DMS53 treated with DMSO at 0.1 percent for 48 hours (cell line): ENCODE measurements at regions not wholly inside any gene's neighbourhood (a gene's known extent, or its start where the extent isn't known, plus 50 kb on each side); places are given as distances from the start of the nearest gene placed in this dataset.

Source experiments
- DNase-seq: peaks from one replicate; lab custom pipeline; 2025; ENCODE audit not compliant: unreplicated experiment; lab: John Stamatoyannopoulos, UW

DNA sequence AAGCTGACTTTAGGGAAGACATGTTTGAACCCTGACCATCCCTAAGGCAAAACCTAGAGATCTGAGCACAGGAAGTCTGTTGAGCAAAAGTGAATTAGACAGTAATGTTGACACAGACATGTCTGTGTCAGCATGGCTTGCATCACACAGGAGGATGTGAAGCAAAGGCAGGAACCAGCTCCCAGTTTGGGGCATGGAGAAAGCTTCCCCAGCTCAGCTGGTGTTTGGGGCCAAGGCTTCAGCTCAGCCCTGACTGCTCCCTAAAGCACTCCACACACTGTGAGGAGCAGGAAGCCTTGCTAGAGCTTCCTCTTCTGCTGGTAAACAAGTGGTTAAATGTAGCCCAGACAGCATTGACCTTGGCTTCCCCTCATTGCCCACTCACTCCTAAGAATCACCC is 153.8 kb upstream of the UBL3 start:
- no peak for DNase-seq

DNA sequence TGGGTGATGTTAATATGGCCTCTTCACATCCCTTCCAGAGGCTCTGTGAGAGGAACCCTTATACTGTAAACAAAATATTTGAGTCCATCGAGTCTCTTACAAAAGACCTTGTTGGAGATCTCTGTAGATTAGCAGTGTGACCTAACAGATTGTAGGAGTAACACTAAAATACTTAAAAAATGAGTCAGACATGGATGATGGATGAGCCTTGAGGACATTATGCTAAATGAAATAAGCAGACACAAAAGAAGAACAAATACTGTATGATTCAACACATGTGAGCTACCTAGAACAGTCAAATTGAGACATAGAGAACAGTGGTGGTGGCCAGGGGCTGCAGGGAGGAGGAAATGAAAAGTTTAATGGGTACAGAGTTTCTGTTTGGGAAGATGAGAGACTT is 152.2 kb upstream of the UBL3 start:
- DNase-seq: no peak

GRCh38 chr13:30000370-30000765 is 150.0 kb upstream of the UBL3 start:
- no peak for DNase-seq

GRCh38 chr13:29999492-30000369 is 149.3 kb upstream of the UBL3 start:
- DNase-seq: no peak

DNA sequence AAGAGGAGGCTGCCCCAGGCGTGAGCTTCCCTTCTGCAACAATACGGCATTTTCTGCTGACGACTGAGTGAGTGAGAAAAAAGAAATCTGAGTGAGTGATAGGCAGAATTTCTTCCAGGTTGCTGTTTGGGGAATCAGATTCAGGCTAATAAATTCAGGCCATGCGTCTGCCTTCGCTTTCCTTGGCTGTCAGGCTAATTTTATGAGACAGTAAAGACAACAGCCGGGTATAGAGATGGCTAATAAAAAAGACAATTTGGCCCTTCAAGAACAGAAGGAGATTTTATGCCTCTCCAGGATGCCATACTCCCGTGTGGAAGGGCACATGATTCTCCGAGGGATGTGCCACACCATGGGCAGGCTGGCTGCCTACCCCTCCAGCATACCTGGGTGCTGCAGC is 145.9 kb upstream of the UBL3 start:
- no peak for DNase-seq

DNA sequence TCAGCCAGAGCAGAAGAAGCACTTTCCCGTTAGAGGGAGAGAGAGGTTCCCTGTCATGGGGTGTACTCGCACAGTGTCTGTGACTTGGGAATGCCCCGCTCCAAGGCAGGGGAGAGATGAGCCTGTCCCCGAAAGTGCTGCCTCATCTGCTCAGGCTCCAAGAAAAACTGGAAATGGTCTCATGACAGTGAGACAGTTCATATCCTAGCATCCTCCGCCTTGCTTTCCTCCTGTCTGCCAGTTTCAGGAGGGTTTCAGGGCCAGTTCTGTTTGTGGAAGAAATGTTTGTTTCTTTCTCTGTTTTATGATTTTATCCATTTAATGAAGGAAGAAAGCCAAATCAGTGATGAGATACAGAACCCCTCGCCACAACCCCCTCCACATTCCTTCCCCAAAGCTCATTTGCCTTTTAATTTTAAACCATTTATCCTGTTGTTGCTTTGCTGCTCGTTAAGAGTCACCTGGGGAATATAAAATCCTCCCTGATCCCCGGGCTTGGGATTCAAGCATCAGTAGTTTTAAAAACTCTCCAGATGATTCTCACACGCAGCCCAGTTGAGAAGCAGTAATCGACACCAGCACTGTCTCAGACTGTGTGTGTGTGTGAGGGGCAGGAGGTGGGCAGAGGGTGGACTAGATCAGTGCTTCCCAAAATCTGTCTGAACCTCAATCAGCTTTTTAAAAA is 144.6 kb upstream of the UBL3 start:
- no peak for DNase-seq

GRCh38 chr13:29993716-29994488 is 143.5 kb upstream of the UBL3 start:
- DNase-seq: no peak

- DNase-seq: no peak
Observed at GRCh38 chr13:29993196-29993595, 142.8 kb upstream of the UBL3 start.

- DNase-seq: no peak
Observed at GRCh38 chr13:29991343-29991742, 140.9 kb upstream of the UBL3 start.

GRCh38 chr13:29987340-29987739 is 136.9 kb upstream of the UBL3 start:
- DNase-seq: no peak

DNA sequence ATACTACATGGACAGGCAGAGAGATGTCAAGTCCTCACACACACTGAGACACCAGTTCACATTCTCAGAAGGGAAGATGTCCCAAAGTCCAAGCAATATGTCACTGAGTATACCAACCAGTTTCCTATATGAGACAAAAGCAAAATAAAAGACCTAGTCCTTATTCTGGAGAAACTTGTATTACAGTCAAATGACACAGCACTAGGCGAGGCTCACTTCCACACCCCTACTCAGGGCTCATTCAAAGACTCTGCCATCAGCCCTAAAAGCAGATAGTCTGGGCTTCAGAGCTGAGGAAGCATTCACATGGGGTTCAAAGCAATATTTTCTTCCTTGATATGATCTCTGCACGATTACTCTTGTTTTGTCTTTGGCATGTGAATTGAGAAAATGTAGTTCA is 129.9 kb upstream of the UBL3 start:
- no peak for DNase-seq

- no peak for DNase-seq
Observed at GRCh38 chr13:29978211-29978610, 127.8 kb upstream of the UBL3 start.

DNA sequence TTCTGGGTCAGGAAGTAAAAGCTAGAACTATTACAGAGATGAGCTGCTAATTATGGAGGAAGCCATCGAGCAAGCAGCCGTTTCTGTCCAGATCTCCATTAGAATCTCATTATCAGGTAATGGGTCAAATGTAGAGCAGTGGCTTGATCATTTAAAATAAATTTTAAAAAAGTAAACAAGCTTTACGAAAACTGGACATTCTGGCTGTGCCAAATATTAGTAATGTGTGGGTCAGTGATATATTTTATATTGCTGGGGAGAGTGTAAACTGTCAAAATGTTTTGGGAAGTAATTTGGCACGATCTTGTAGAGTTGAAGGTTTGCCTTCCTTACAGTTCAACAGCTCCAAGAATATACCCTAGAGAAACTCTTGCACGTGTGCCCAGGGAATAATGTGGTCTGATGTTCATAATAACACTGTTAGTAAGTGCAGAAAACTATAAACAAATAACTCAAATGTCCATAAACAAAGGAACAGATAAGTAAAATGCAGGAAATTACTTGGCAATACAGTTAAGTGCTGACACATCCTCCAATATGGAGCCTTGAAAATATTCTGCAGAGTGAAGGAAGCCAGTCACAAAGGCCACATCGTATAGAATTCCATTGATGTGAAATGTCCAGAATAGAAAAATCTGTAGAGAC is 127.2 kb upstream of the UBL3 start:
- no peak for DNase-seq

DNA sequence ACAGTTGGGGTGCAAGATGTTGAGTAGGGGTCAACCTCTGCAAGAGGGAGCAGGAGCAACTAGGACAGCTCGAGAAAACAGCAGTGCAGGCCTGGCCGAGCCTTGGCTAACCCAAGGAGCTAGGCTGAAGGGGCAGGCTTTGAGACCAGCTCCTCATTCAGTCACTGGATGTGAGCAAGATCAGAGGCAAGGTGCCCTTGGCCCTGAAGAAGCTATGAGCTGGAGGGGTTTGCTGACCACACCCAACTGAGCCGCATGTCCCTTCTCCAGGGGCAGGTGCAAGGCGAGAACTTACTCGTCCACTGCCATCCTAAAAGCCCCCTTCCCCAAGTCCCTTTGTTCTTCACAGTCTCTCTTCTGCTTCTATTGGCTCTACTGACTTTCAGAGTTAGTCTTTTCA is 126.1 kb upstream of the UBL3 start:
- DNase-seq: no peak

GRCh38 chr13:29975283-29975682 is 124.9 kb upstream of the UBL3 start:
- DNase-seq: no peak

DNA sequence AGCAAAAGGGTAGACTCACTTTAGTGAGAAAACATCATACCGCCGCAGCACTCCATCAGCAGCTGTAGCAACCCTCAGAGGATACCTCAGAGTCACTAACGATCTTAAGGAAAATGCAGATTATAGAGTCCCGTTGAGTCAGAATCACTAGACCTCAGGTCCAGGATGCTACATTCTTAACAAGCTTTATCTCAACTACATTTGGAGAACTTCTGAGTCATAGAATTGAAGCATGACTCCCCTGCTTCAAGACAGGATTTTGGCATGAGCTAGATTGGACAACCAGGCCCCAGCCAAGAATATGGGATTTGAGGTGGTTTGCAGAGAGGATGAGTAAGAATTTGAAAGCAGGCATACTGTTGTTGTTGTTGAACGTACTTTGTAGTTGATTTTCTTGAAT is 118.9 kb upstream of the UBL3 start:
- no peak for DNase-seq

DNA sequence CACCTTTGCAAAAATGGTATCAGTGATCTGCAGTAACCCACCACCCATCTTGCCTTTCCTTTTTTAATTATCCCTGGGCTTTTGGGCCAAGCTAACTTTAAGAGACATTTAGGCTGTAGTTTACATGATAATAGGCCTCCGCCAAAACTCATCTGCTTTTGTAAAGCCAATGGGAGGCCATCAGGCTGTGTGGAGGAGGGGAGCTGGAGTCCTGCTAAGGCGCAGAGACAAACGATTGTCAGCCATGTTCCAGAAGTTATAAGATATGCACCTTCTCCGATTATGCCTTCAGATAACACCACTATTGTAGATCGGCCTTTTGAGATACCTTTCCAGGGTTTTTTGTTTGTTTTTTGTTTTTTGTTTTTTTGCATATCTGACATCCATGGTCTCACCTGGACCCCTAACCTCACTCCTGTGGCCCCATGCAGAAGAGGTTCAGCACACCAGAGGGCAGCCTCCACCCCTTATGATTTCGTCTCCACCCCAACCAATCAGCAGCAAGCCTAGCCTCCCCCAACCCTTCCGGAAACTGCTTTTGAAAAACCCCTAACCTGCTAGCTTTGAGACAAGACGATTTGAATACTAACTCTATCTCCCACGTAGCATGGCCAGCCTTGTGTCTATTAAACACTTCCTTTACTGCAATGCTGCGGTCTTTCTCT is 113.9 kb upstream of the UBL3 start:
- DNase-seq: no peak

DNA sequence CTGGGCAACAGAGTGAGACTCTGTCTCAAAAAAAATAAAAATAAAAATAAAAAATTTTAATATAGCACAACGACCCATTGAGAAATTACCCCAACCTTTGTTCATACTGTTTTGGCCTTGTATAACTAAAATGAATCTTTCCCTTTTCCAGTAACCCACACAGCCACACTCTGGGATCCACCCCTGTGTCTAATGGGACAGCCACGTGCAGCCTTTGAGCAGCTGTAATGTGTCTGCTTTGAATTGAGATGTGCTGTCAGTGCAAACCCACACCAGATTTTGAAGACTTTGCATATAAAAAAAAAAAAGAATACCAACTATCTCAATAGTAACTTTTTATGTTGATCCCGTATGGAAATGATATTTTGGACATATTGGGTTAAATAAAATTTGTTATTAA is 112.7 kb upstream of the UBL3 start:
- DNase-seq: no peak

GRCh38 chr13:29961036-29961670 is 110.7 kb upstream of the UBL3 start:
- DNase-seq: no peak

GRCh38 chr13:29959603-29960002 is 109.2 kb upstream of the UBL3 start:
- no peak for DNase-seq
